ENCODE measurements at regions not wholly inside any gene's neighbourhood (a gene's known extent, or its start where the extent isn't known, plus 50 kb on each side); places are given as distances from the start of the nearest gene placed in this dataset.
"Not testable (repeated sequence)": the region's sequence is repeated elsewhere in the genome, so short reads cannot be mapped to it uniquely, and the experiment has no call there.

DNA sequence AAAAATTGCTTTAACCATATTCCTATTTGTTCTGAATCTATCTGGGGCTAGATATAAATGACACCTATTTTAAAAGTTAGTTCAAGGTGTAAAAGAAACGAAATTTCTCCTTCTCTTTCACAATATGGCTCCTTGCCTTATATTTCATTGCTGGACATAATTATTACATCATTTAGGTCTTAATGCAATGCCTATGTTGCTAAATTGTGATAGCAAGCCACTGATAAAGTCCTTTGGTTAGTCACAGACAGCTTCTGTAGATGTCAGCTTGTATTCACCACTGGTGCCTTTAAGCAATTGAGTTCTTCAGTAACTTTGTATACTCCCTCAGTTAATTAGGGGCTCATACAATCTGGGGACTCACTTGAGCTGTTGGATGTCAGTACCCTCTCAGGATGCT, 1236.6 kb downstream of the GATA3 start:
- DNase-seq (ENCODE audit: extremely low read depth in 1 of 2, low read depth in 1 of 2) = no peak

DNA sequence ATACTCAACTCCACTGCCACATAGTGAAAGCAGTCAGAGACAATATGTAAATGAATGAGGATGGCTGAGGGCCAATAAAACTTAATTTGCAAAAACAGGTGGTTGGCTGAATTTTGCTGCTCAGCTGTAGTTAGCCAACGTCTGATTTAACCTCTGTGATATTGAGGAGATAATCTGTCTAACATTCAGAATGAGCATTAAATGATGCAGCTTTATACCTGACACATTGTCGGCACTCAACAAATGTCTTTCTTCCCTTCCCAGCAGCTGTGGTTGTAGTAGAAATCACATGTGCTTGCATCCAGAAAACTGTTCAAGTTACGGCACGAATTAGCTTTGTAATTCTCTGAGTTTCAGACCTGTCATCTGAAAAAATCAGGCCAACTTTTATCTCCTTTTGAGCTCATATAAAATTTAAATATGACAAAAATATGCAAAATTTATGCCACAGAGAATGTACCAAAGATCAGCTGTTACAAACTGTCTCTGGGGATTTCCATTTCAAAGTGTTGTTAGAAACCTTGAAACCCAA, 1239.7 kb downstream of the GATA3 start:
- DNase-seq (ENCODE audit: extremely low read depth in 1 of 2, low read depth in 1 of 2) = no peak

DNA sequence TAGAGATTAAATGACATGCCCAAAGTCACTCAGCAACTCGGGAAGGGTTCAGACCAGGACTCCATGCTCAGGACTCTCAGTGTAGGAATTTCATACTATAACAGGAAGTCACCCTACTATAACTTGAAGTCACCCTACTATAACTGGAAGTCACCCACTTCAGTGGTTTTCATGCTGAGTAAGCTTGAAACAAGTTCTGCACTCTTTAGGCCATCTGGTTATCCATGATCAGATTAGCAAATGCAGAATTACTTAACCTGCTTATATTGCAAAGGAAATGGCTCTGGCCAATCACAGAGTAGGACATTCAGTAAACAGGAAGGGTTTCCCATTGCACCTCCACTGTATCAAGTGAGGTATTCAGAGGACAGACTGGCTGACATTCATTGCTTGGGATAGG, 1240.4 kb downstream of the GATA3 start:
- no peak for DNase-seq (ENCODE audit: extremely low read depth in 1 of 2, low read depth in 1 of 2)

DNA sequence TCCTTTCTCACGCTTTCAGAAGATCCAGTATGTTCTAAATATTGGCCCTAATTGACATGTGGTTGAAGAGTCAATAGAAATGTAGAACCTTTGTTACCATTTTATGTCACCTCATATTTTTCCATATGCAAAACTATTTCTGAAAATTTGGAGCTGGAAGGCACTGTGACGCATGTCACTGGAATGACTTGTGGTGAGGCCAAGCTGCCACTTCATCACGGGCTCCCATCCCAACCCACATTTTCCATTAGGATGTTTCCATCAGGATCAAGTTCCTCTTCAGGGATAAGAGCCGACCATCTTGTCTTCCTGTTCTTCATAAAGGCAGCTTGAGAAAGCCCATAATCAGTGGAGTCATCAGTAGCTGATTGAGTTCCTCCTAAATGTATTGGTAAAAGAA, 1241.7 kb downstream of the GATA3 start:
- DNase-seq (ENCODE audit: extremely low read depth in 1 of 2, low read depth in 1 of 2) = no peak

DNA sequence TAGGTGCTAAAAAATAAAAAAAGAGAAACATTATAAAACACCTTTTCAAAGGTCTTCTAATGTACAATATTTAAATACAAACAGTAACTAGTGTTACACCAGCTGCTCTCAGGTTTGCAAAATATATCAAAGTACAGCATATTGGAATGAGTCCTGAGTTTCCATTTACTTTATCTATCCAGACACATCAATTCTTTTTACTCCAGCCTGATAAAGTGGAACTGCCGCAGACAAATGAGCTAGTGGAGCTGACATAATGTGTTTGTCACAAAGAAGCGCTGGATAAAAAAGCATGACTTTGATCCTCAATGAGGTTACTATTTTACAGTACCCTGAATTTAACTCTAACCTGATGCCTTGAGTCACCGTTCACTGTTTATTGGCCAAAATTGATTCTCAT, 1243.1 kb downstream of the GATA3 start:
- DNase-seq (ENCODE audit: extremely low read depth in 1 of 2, low read depth in 1 of 2) = no peak

DNA sequence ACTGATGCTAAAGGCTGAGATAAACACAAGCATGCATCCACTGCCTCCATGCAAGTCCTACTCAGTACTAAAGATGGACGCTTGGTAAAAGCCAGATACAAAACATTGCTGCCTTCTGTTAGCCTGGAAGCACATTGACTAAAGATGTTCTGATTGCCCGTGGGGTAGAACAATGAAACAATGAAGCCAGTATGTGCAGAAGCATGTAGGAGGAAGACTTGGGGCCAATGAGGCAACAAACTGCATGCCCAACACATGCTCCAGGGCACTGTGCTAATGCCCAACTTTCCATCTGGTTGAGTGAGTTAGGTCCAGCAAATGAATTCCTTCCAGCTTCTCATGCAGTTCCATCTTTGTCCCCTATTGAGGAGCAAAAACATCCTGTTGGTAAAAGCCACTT, 1245.5 kb downstream of the GATA3 start:
- DNase-seq (ENCODE audit: extremely low read depth in 1 of 2, low read depth in 1 of 2) = no peak

DNA sequence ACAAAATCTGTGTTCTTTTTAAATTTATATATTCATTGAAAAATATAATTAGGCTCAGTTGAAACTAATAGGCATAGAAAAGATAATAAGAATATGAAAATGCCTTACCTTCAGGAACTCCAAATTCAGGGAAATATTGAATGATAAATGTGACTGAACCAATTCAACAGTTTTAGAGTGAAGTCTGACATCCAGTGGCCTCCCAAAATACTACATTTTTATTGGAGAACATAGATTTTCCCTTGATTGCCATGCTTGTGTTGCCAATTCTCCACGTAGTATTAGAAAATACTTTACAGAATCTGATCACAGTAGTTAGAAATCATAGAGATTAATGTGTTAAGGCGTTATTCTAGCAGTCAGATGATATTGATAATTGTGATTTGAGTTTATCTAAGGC, 1246.7 kb downstream of the GATA3 start:
- DNase-seq (ENCODE audit: extremely low read depth in 1 of 2, low read depth in 1 of 2) = no peak

DNA sequence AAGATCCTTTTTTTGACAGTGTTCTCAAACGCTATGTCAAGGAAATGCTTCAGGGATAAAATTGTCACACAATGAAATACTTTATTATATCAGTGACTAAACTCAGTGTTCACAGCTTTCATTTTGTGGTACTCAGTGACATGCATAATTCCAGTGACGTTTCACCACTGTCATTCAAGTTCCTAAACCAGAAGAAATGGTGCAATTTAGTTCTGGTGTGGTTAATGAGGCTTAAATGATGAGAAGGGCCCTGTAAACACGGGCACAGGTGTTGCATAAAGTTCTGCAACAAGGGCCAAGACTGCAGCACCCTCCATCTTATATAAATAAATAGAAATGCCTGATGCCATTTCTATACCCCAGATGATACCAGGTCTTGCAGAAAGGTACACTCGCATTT, 1247.1 kb downstream of the GATA3 start:
- no peak for DNase-seq (ENCODE audit: extremely low read depth in 1 of 2, low read depth in 1 of 2)

DNA sequence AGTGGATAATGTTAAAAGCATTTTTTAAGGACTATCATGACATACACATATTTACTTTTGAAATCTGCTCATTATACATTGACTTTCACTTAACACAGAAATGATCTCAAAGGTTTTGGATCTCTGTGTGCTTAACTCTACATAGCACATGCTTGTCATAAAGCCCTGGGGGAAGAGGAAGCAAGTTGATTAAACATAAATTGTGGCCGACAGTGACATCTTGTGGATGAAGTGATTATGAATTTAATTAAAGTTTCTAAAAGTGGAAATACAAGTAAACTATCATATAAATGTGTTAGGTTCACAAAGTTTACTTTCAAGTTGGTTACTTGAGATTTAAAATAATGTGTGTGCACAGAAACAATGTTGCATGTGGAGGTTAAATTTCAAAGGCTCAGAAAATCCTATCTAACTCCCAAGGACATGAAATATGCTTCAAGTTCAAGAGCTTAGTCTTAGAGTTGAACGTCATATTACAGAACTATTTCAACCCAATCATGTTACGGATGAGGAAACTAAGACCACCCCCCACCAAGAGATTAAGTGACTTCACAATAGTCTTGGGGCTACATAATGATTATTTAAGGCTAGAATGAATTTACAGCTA, 1247.8 kb downstream of the GATA3 start:
- no peak for DNase-seq (ENCODE audit: extremely low read depth in 1 of 2, low read depth in 1 of 2)

DNA sequence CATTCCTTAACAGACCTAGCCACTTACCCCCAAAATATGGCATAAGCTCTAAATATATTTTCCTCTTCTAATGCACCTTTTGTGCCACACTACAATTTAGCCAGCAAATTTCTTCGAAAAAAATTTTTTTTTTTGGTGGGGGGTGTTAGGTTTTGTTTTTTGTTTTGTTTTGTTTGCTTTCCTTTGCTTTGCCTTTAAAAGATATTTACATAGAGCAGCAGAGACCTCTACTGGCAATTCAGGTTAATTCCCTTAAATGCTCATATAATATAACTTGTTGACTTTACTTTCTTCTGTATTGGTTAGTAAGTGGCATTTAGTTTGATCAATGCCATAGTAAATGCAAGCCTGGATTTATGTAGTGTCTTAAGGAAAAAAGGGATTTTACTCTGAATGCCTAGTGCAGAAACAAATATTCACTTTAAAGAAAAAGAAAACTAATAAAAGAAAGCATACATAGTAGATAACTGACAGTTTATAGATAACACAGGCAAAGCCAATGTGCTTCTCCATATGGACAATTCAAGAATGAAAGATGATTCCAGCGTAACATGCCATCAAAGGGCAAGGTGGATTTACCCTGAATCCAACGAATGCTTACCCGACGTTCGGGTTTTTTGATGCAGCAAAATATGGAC, 1250.6 kb downstream of the GATA3 start:
- DNase-seq (ENCODE audit: extremely low read depth in 1 of 2, low read depth in 1 of 2) = no peak

DNA sequence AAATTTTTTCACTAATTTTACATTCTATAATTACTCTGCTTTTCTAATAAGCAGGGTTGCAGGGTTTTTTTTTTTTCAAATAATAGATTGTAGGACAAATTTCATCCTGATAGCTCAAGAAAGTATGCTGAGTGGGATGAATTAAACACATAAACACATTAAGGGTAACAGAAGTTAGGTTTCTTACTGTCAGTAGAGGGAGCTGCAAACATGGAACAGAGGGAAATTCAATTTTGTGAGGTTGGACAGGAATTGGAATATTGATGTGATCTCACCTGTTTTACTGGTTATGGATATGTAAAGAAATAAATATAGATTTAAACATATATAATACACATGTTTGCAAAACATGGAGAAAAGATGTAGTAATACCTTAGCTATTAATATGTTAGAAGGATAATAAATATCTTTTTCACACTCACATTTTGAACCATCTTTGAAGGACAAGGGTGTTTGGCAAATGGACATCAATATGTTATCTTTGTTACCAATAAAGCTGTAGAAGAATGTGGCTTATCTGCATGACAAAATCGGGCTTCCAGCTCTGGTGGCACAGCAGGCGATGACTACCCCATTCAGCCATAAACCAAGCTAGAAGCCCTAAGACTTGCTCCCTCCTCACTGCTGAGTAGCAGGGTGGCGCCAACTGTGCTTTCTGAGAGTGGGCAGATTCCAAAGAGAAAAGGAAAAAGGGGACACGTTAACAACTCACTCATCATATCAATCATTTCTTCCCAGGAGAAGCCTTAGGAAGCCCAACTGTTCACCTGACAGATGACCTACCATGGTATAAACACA, 1257.4 kb downstream of the GATA3 start:
- DNase-seq (ENCODE audit: extremely low read depth in 1 of 2, low read depth in 1 of 2) = no peak

DNA sequence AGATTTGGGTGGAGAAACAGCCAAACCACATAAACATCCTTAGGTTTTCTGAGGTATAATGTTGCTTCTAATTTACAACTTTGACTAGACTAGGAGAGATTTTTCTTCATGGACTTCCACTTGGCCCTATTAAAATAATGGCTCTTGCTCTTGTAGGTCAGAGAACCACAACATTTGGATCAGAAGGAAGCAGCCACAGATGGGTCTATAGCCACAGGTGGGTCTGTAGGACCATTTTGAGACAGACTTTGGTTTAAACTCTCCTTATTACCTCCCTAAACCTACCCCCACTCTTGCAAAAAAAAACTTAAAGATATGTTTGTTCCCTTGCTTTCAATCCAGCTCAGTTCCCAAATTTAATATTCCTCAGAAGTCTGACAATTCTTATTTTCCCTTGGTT, 1260.8 kb downstream of the GATA3 start:
- DNase-seq (ENCODE audit: extremely low read depth in 1 of 2, low read depth in 1 of 2) = no peak

DNA sequence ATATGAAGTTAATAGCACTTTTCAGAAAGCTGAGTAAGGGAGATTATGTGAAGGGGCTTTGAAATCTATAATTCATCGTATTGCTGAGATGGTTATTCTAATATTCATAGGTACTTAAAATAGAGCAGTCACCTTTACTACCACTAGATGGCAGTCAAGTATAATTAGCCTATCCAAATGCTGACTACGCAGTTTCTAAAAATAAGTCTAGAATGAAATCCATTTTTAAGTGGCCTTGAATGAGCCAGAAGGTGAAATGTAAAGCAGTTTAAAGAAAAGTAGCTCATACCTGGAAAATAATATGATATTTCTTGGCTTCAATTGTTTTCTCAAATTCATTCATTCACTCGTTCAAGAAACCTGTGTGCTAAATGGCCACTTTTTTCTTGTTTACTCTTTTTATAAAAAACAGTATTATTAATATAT, 1277.1 kb downstream of the GATA3 start:
- DNase-seq (ENCODE audit: extremely low read depth in 1 of 2, low read depth in 1 of 2) = no peak

DNA sequence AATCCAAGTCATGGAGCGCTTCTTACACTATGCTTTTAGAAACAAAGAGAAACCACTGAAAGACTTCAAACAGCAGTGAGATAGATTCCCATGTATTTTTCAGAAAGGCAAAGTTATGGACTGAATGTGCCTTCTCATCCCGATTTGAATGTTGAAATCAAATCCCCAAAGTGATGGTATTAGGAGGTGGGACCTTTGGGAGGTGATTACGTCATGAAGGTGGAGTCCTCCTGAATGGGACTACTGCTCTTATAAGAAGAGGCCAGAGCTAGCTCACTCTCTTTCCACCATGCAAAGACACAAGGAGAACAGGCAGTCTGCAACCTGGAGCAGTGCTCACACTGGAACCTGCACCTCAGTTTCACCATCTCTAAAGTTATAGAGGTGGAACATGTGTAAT, 1279.8 kb downstream of the GATA3 start:
- no peak for DNase-seq (ENCODE audit: extremely low read depth in 1 of 2, low read depth in 1 of 2)

DNA sequence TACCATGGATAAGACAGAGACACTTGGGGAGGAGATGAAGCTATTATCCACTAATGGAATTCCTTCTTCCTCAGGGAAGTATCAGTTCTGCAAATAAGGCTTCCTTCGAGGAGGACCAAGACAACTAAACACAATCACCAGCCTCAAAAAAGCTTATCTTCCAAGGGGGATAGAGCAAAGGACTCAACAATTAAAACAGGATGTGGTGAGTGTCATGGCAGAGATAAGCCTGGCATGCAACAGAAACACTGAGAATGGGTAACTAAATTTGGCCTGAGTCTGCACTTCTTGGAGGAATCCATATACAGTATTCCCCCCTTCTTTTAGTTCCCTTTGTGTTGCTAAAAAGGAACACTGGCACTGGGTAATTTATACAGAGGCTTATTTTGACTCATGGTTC, 1285.2 kb downstream of the GATA3 start:
- no peak for DNase-seq (ENCODE audit: extremely low read depth in 1 of 2, low read depth in 1 of 2)

DNA sequence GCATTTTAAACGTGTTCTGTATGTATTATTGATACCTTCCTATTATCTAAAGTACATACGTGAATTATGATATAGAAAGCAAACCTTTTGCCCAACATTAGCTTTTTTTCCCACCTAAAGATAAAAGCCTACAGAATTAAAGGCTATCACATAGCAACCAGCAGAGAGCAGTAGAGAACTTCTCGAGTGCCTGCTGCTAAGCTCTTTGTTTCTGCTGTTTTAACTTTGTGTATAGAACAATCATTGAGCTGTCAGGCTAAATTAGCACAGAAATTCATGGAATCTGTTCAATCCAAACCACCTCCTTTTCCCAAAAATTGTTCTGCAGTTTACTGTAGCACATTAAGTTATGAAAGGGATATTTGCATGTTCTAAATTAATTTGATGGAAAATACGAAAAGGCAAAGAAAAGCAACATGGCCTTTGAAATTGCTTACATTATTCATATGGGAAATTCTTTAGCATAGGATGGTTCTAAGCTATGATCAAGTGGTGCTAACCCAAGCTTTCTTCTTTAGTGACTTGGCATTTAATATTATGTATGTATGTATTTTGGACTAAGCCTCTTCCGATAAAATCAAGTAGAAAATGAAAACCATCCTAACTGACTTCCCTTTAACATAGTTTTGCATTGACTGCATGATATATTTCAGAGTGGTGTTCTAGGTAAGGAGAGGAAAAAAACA, 1288.5 kb downstream of the GATA3 start:
- no peak for DNase-seq (ENCODE audit: extremely low read depth in 1 of 2, low read depth in 1 of 2)

DNA sequence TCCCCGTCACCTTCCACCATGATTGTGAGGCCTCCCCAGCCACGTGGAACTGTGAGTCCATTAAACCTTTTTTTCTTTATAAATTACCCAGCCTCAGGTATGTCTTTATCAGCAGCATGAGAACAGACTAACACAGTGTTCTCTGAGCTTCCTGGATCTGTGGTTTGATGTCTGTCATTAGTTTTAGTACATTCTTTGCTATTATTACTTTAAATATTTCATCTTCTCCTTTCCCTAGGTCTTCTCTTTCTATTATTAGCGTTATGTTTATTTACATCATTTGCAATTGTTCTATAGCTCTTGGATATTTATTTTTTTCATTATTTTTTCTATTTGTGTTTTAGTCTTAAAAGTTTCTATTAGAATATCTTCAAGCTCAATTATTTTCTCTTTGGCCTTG, 1293.4 kb downstream of the GATA3 start:
- not testable (repeated sequence) for DNase-seq (ENCODE audit: extremely low read depth in 1 of 2, low read depth in 1 of 2)

DNA sequence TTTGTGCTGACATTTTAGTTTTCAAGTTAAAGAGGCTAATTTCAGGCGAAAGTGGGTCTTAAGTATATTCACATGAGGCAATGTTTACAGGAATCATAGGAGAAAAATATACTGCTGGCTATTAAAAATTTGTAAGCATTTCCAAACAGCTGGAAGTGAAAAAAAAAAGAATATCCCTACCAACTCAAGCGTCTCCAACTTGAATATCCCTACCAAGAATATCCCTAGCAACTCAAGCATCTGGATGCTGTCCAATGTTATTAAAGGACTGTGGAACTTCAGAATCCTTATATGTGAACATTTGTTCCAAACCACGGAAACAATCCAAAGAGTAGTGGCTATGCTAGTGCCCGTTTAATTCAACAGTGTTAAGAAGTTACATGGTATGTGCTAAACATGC, 1303.0 kb downstream of the GATA3 start:
- no peak for DNase-seq (ENCODE audit: extremely low read depth in 1 of 2, low read depth in 1 of 2)

DNA sequence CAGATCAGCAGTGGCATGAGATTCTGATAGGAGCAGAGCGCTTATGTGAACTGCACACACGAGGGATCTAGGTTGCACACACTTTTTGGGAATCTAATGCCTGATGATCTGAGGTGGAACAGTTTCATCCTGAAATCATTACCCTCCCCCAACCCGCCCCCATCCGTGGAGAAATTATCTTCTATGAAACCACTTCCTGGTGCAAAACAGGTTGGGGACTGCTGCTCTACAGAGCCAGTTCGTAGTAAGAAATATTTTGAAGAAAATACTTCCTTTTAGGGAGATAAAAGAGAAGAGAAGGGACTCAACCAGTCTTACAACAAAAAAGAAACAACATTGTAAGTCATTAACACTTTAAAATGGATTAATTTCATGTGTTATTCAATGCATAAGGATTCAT, 1308.2 kb downstream of the GATA3 start:
- DNase-seq (ENCODE audit: extremely low read depth in 1 of 2, low read depth in 1 of 2) = no peak

DNA sequence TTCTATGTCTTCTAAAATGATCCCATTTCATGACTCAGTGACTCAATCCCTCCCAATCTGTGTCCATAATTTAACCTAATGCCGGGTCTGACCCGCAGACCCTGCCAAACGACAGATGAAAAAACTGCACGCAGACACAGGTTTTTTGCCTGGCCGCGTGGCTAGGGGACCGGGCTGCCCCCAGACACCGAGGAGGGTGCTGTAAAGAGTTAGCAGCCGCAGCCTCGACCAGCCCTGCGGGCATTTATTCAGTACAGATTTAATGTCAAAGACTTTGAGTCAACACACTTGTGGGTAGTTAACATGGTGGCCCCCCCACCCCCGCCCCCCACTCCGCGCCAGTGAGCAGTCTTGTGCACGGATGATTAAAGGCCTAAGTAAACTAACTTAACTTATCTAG, 1324.7 kb downstream of the GATA3 start:
- no peak for DNase-seq (ENCODE audit: extremely low read depth in 1 of 2, low read depth in 1 of 2)

DNA sequence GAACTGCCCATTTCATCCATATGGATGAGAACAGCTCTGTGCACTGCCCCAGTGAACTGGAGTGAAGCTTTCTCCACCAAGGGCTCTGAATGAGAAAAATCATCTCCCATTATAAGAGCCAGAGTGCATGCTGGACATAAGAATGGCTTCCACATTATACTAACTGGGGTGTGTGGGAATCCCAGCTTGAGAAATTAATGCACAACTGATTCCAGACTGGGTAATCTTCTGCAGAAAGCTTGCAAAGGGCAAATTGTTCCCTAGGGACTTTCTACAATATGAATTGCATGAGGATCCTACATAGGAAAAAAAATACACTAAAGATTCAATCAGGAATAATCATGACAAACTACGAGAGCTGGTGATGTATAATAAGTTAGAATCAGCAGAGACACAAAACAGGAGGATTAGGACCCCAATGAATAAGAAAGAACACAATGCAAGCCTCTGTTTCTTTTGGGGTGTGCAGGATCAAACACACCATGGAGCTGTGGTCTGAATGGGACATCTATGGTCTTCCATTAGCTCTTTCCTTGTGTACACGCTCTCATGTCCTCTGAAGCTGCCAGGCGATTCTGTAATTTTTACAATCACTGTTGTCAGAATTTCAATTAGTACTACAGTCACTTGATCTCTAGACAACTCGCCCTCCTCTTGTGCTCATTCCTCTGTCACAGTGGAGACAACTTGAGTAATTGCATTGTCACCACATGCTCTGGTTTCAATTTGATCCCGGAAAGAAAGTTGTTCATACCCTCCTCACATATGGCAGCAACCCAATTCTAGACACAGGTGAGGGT, 1327.4 kb downstream of the GATA3 start:
- no peak for DNase-seq (ENCODE audit: extremely low read depth in 1 of 2, low read depth in 1 of 2)
